Tibial artery (tissue), 4 donors: ENCODE measurements at regions not wholly inside any gene's neighbourhood (a gene's known extent, or its start where the extent isn't known, plus 50 kb on each side); places are given as distances from the start of the nearest gene placed in this dataset.

Experiments used
- DNase-seq, 2 donors: peaks; one replicate each; pipeline ENCODE4 v3.0.0-alpha.2; 2019
- H3K27ac ChIP-seq, 2 donors: fragments of 200-600 bp; sonication (generic) in 1 of 2; 1 replicate in 1 of 2; 2 replicates in 1 of 2; pipeline ENCODE4 v1.5.1; 2018 to 2019; ENCODE audit warnings: mild to moderate bottlenecking in 1 of 2
- H3K27me3 ChIP-seq, 2 donors: fragments of 200-600 bp; sonication (generic) in 1 of 2; one replicate each; pipeline versions ENCODE4 v1.5.1 to v1.6.0; 2016 to 2019
- H3K36me3 ChIP-seq, 3 donors: fragments of 200-600 bp; sonication (generic) in 2 of 3; one replicate each; pipeline ENCODE4 v1.5.1; 2016 to 2019; ENCODE audit warnings: mild to moderate bottlenecking in 2 of 3
- H3K4me1 ChIP-seq, 4 donors: fragments of 200-600 bp; sonication (generic) in 2 of 4; 1 replicate in 3 of 4; 2 replicates in 1 of 4; pipeline ENCODE4 v1.5.1; 2016 to 2019
- H3K4me3 ChIP-seq, 2 donors: fragments of 200-600 bp; sonication (generic) in 1 of 2; 1 replicate in 1 of 2; 2 replicates in 1 of 2; pipeline ENCODE4 v1.5.1; 2018 to 2019; ENCODE audit warnings: mild to moderate bottlenecking in 2 of 2
- H3K9me3 ChIP-seq, 3 donors: fragments of 200-600 bp; sonication (generic) in 1 of 3; one replicate each; pipeline ENCODE4 v1.5.1; 2016 to 2019
- CTCF ChIP-seq, 2 experiments: fragments of 200-600 bp in 1 of 2; fragments of 450-650 bp in 1 of 2; IDR thresholded peaks; one replicate each; pipeline ENCODE4 v1.5.1; 2017 to 2019; ENCODE audit warnings: antibody characterized with exemption in 2 of 2, mild to moderate bottlenecking in 1 of 2, moderate library complexity in 1 of 2
- intact Hi-C: fragments of 100-400 bp; cut with DNase I; formaldehyde crosslinking; loops from one replicate; pipeline ENCODE4 v1.15.0; 2023; ENCODE audit warnings: low total_unique reads

GRCh38 chr18:37671119-37671518 is 105.5 kb upstream of the CELF4 start:
- no peaks in the 10 kb centered on the region for H3K27me3 ChIP-seq
- no peaks in the 10 kb centered on the region for H3K36me3 ChIP-seq
- no peak for TF ChIP-seq CTCF (IDR thresholded peaks at IDR 0.05)
- no peaks in the 10 kb centered on the region for H3K4me1 ChIP-seq
- intact Hi-C loops: no loop called here
- peaks cover 0 to 5% (median 0%) of the 10 kb centered on the region in 3 donors for H3K9me3 ChIP-seq
- H3K27ac ChIP-seq: no peak overlapping the region
- no peak for DNase-seq
- no peak overlapping the region for H3K4me3 ChIP-seq

GRCh38 chr18:37669991-37670534 is 104.5 kb upstream of the CELF4 start:
- Histone ChIP-seq H3K4me3 (no peak overlapping the region), H3K4me1 (no peaks in the 10 kb centered on the region), H3K27me3 (no peaks in the 10 kb centered on the region), H3K9me3 (no peaks in the 10 kb centered on the region), H3K36me3 (no peaks in the 10 kb centered on the region), H3K27ac (no peak overlapping the region)
- intact Hi-C loops: no loop called here
- no peak for TF ChIP-seq CTCF (IDR thresholded peaks at IDR 0.05)
- DNase-seq: no peak

GRCh38 chr18:37668971-37669747 is 103.6 kb upstream of the CELF4 start:
- DNase-seq: no peak
- Histone ChIP-seq H3K27ac (no peak overlapping the region), H3K36me3 (no peaks in the 10 kb centered on the region), H3K27me3 (no peaks in the 10 kb centered on the region), H3K9me3 (no peaks in the 10 kb centered on the region), H3K4me1 (no peaks in the 10 kb centered on the region), H3K4me3 (no peak overlapping the region)
- intact Hi-C loops: no loop called here
- no peak for TF ChIP-seq CTCF (IDR thresholded peaks at IDR 0.05)

GRCh38 chr18:37667836-37668235 is 102.2 kb upstream of the CELF4 start:
- TF ChIP-seq CTCF (IDR thresholded peaks at IDR 0.05): no peak
- H3K27me3 ChIP-seq: no peaks in the 10 kb centered on the region
- H3K27ac ChIP-seq: no peak overlapping the region
- H3K4me3 ChIP-seq: no peak overlapping the region
- DNase-seq: no peak
- intact Hi-C loops: no loop called here
- H3K4me1 ChIP-seq: no peaks in the 10 kb centered on the region
- no peaks in the 10 kb centered on the region for H3K36me3 ChIP-seq
- no peaks in the 10 kb centered on the region for H3K9me3 ChIP-seq

- intact Hi-C loops: no loop called here
- H3K4me1 ChIP-seq: no peaks in the 10 kb centered on the region
- no peaks in the 10 kb centered on the region for H3K27me3 ChIP-seq
- no peaks in the 10 kb centered on the region for H3K9me3 ChIP-seq
- no peak for TF ChIP-seq CTCF (IDR thresholded peaks at IDR 0.05)
- H3K36me3 ChIP-seq: no peaks in the 10 kb centered on the region
- DNase-seq: no peak
- no peak overlapping the region for H3K4me3 ChIP-seq
- H3K27ac ChIP-seq: no peak overlapping the region
Observed at GRCh38 chr18:37666991-37667390, 101.4 kb upstream of the CELF4 start.
